WTC11 (cell line): ENCODE measurements at regions not wholly inside any gene's neighbourhood (a gene's known extent, or its start where the extent isn't known, plus 50 kb on each side); places are given as distances from the start of the nearest gene placed in this dataset.

Experiments
- ATF1 ChIP-seq: sonication (generic); formaldehyde crosslinking; IDR thresholded peaks from 2 replicates; pipeline ENCODE4 v1.8.1; 2023; ENCODE audit warnings: mild to moderate bottlenecking, moderate library complexity, missing genetic modification reagents
- CTCF ChIP-seq: fragments of 200-600 bp; IDR thresholded peaks from 2 replicates; pipeline ENCODE4 v1.8.0; 2022; ENCODE audit warnings: antibody characterized with exemption
- MYBL2 ChIP-seq: sonication (generic); formaldehyde crosslinking; IDR thresholded peaks from 2 replicates; pipeline ENCODE4 v1.8.1; 2023; ENCODE audit warnings: mild to moderate bottlenecking, moderate library complexity, missing genetic modification reagents

DNA sequence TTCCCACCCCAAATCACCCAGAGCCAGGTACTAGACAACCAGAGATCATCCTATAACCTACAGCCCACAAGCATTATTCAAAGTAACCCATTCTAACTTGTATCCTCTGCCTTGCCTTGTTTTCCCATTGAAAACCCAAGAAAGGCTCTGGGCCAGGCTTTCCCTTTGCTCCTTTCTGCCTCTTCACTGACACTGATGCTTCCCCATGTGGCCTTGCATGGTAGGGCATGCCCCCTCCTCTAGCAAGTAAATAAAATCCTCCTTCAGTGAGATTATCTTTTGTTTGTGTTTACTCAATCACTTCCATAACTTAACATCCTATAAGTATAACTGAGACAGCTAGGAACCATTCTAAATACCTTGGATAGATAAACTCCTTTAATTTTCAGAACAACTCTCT lies 65.6 kb upstream of the FAR1 start:
- TF ChIP-seq ATF1 (CRISPR knock-in tag) (no peak), CTCF (no peak; the same call in 1 of the 2 replicates), MYBL2 (no peak)
